DOHH2 (cell line): ENCODE measurements at regions not wholly inside any gene's neighbourhood (a gene's known extent, or its start where the extent isn't known, plus 50 kb on each side); places are given as distances from the start of the nearest gene placed in this dataset.

Experiments used
- EZH2phosphoT487 ChIP-seq: fragments of 200-600 bp; sonication (generic); IDR thresholded peaks from 2 replicates; pipeline ENCODE4 v1.6.1; 2017; ENCODE audit warnings: borderline replicate concordance, mild to moderate bottlenecking, antibody characterized with exemption, low read length, moderate library complexity, mixed read lengths
- TF ChIP-seq, protein P1 (sequence below): fragments of 200-600 bp; sonication (generic); IDR thresholded peaks from one replicate; pipeline ENCODE4 v1.5.1; 2014; ENCODE audit warnings: antibody characterized with exemption, mild to moderate bottlenecking, low read depth, low read length; ENCODE audit not compliant: poor library complexity, severe bottlenecking

DNA sequence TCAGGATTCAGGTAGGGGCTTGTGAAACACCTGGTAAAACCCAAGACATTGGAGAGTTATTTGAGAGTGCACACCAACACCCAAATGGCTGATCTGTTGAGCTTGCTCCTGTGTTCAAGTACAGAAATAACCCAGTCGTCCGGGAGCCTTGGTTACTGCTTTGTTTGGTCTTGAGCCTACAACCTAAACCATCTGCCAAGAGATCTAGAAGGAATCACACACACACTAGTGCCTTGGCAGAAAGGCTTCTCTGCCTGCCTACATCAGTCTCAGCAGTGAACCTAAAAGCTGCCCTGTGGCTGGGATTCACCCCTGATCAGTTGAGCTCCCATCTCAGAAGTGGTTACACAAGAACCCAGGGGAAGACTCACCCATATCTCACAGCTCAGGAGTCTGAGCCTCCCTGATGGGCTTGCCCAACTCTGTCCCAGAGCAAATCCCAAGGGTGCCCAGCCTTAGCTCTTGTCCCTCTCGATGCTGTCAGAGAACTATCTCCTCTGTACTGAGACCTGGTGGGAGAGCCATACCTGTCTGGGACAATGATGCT lies 167.6 kb downstream of the CXCL12 start:
- TF ChIP-seq, protein P1, sequence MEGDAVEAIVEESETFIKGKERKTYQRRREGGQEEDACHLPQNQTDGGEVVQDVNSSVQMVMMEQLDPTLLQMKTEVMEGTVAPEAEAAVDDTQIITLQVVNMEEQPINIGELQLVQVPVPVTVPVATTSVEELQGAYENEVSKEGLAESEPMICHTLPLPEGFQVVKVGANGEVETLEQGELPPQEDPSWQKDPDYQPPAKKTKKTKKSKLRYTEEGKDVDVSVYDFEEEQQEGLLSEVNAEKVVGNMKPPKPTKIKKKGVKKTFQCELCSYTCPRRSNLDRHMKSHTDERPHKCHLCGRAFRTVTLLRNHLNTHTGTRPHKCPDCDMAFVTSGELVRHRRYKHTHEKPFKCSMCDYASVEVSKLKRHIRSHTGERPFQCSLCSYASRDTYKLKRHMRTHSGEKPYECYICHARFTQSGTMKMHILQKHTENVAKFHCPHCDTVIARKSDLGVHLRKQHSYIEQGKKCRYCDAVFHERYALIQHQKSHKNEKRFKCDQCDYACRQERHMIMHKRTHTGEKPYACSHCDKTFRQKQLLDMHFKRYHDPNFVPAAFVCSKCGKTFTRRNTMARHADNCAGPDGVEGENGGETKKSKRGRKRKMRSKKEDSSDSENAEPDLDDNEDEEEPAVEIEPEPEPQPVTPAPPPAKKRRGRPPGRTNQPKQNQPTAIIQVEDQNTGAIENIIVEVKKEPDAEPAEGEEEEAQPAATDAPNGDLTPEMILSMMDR = no peak
- no peak for TF ChIP-seq EZH2phosphoT487
